ENCODE measurements at regions not wholly inside any gene's neighbourhood (a gene's known extent, or its start where the extent isn't known, plus 50 kb on each side); places are given as distances from the start of the nearest gene placed in this dataset.

DNA sequence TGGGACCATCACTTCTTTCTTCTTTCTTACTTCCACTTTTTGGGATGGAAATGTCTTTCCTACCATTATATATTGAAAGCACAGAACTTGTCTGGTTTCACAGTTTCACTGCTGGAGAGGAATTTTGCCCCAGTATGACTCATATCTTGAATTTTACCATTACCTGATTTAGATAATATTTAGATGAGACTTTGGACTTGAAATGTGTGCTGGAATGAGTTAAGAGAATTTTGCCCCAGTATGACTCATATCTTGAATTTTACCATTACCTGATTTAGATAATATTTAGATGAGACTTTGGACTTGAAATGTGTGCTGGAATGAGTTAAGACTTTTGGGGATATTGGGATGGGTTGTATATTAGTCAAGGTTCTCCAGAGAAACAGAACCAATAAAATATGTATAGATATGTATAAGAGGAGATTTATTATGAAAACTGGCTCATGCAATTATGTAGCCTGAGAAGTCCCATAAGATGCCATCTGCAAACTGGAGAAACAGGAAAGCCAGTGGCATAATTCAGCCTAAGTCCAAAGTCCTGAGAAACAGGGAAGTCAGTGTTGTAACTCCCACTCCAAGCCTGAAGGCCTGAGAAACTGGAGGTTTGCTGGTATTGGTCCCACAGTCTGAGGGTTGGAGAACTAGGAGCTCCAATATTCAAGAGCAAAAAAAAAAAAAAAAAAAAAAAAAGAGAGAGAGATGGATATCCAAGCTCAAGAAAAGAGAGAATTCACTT is 1029.2 kb downstream of the EPHA3 start:
- no peak overlapping the region for H2BK20ac ChIP-seq (ENCODE audit: low read length)

More for the DNA sequence above, 1029.2 kb downstream of the EPHA3 start:
- Histone ChIP-seq H4K20me1 (replicated peaks in 1 of 2; ENCODE audit: control insufficient read depth in 1 of 2, insufficient read depth in 2 of 2, low read length in 2 of 2) (no peaks in the 10 kb centered on the region), H3K14ac (ENCODE audit: insufficient read length) (no peak overlapping the region), H3K56ac (replicated peaks; ENCODE audit: insufficient read length, low read depth, low read length) (no peak overlapping the region), H4K8ac (ENCODE audit: extremely low read depth, insufficient read depth, low read length) (no peak overlapping the region), H2AK5ac (ENCODE audit: low read depth, low read length) (no peak overlapping the region), H2BK120ac (replicated peaks; ENCODE audit: low read depth, low read length) (no peak overlapping the region), H4K91ac (replicated peaks; ENCODE audit: insufficient read length, low read length) (no peak overlapping the region), H3K23ac (ENCODE audit: insufficient read length) (no peak overlapping the region), H3K4ac (replicated peaks; ENCODE audit: insufficient read length, low read depth, low read length) (no peak overlapping the region), H3K79me1 (ENCODE audit: low read depth, low read length) (no peaks in the 10 kb centered on the region), H3K36me3 (ENCODE audit: control insufficient read depth in 2 of 4, insufficient read depth in 4 of 4, low read length in 3 of 4) (no peaks in the 10 kb centered on the region), H3K79me2 (ENCODE audit: control insufficient read depth in 1 of 2, insufficient read depth in 2 of 2, low read length in 2 of 2) (no peaks in the 10 kb centered on the region), H3K27ac (ENCODE audit: low read depth, low read length) (no peak overlapping the region), H3K4me2 (ENCODE audit: insufficient read depth in 1 of 2, low read depth in 2 of 2, low read length in 2 of 2) (no peak overlapping the region), H2BK15ac (ENCODE audit: low read length) (no peak overlapping the region), H3K9ac (replicated peaks in 1 of 4; ENCODE audit: extremely low read depth in 1 of 4, low read depth in 3 of 4, low read length in 3 of 4) (no peak overlapping the region), H3K18ac (ENCODE audit: extremely low read depth, low read length) (no peak overlapping the region), H2BK5ac (ENCODE audit: low read depth, low read length) (no peak overlapping the region), H2AFZ (ENCODE audit: low read length) (no peak overlapping the region), H3K4me1 (replicated peaks in 1 of 4; ENCODE audit: control insufficient read depth in 3 of 4, insufficient read depth in 4 of 4, low read length in 3 of 4) (no peaks in the 10 kb centered on the region), H3K27me3 (replicated peaks in 1 of 4; ENCODE audit: control insufficient read depth in 3 of 4, extremely low read depth in 1 of 4, insufficient read depth in 3 of 4, low read length in 3 of 4) (no peaks in the 10 kb centered on the region), H4K5ac (ENCODE audit: insufficient read length, low read depth, low read length) (no peak overlapping the region), H3K23me2 (ENCODE audit: low read depth, low read length) (no peaks in the 10 kb centered on the region), H2BK12ac (ENCODE audit: low read depth, low read length) (no peak overlapping the region), H3K9me3 (ENCODE audit: insufficient read depth in 2 of 2, low read depth in 1 of 2, low read length in 1 of 2) (no peaks in the 10 kb centered on the region), H3K4me3 (ENCODE audit: extremely low read depth in 1 of 4, insufficient read depth in 2 of 4, low read depth in 3 of 4, low read length in 4 of 4) (no peak overlapping the region)
- DNase-seq (ENCODE audit: low read depth in 1 of 2, low spot score in 2 of 2) (no peak), FAIRE-seq (no peak)
- TF ChIP-seq, protein P1, sequence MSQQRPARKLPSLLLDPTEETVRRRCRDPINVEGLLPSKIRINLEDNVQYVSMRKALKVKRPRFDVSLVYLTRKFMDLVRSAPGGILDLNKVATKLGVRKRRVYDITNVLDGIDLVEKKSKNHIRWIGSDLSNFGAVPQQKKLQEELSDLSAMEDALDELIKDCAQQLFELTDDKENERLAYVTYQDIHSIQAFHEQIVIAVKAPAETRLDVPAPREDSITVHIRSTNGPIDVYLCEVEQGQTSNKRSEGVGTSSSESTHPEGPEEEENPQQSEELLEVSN (IDR thresholded peaks at IDR 0.05), result no peak
- no peak for TF ChIP-seq POLR2A (IDR thresholded peaks at IDR 0.05; ENCODE audit: control extremely low read depth in 1 of 2, low read depth in 2 of 2, low read length in 2 of 2)
- TF ChIP-seq KDM1A (IDR thresholded peaks at IDR 0.05; ENCODE audit: borderline replicate concordance, low read length), result no peak
- no peak for TF ChIP-seq CREB1 (IDR thresholded peaks at IDR 0.05)
- TF ChIP-seq POLR2AphosphoS5 (IDR thresholded peaks at IDR 0.05; ENCODE audit: low read depth, low read length), result no peak
- no peak for TF ChIP-seq TAF1 (IDR thresholded peaks at IDR 0.05; ENCODE audit: low read depth, low read length)
- no peak for TF ChIP-seq CHD2 (IDR thresholded peaks at IDR 0.05; ENCODE audit: low read length)
- CTCF ChIA-PET (ENCODE audit: partially characterized antibody), result no interaction called here
- POLR2A ChIA-PET (ENCODE audit: partially characterized antibody), result no interaction called here

Measured in H1 (cell line).